ENCODE measurements at regions not wholly inside any gene's neighbourhood (a gene's known extent, or its start where the extent isn't known, plus 50 kb on each side); places are given as distances from the start of the nearest gene placed in this dataset.

GRCh38 chr2:24423095-24423494, 62.8 kb upstream of the ITSN2 start:
- BruUV-seq (replicated peaks): no TSS peak
- intact Hi-C loops (cut with micrococcal nuclease): no loop called here
- DNase-seq (ENCODE audit: low read depth, low spot score) (no peak), ATAC-seq (no peak)
- Histone ChIP-seq H3K79me2 (ENCODE audit: insufficient read depth, low read length) (no peaks in the 10 kb centered on the region), H3K4me1 (ENCODE audit: control insufficient read depth in 1 of 2, insufficient read depth in 2 of 2, low read length in 2 of 2) (no peaks in the 10 kb centered on the region), H3K36me3 (ENCODE audit: control insufficient read depth in 1 of 2, insufficient read depth in 2 of 2, low read length in 2 of 2) (no peaks in the 10 kb centered on the region), H2AFZ (ENCODE audit: low read depth, low read length, poor library complexity, severe bottlenecking) (no peak overlapping the region), H3K9ac (ENCODE audit: low read length) (no peak overlapping the region), H3K4me3 (replicated peaks in 1 of 2; ENCODE audit: low read depth in 1 of 2, low read length in 2 of 2) (no peak overlapping the region), H3K27ac (ENCODE audit: low read depth, low read length) (no peak overlapping the region), H3K9me2 (ENCODE audit: insufficient read depth) (no peaks in the 10 kb centered on the region), H3K27me3 (ENCODE audit: insufficient read depth, low read length) (no peaks in the 10 kb centered on the region), H3K9me3 (ENCODE audit: control insufficient read depth in 1 of 2, insufficient read depth in 1 of 2, low read depth in 1 of 2, low read length in 2 of 2) (no peaks in the 10 kb centered on the region), H4K20me1 (ENCODE audit: insufficient read depth) (no peaks in the 10 kb centered on the region), H3K4me2 (ENCODE audit: low read length) (no peak overlapping the region)
- POLR2A ChIA-PET: no interaction called here
- CTCF ChIA-PET: interaction anchor here (0.8 to 4.6 kb wide), 4 partner anchors 11 to 404 kb away, joined by 3 to 54 read pairs (median 5); partner anchors contain the start of genes CENPO and PTRHD1
- RAD21 ChIA-PET (ENCODE audit: low non-redundant PET in 1 of 2, low total read pairs in 2 of 2, uncharacterized antibody in 2 of 2, unreplicated experiment in 2 of 2): interaction anchor here in 1 of 2 experiments (2.0 kb wide), 1 partner anchor 405 kb away, joined by 6 read pairs; no protein-coding TSS in a partner anchor
- no peak for TF ChIP-seq EZH2 (IDR thresholded peaks at IDR 0.05)
- TF ChIP-seq CTCF (IDR thresholded peaks at IDR 0.05 in 2 of 3, conservative IDR thresholded peaks at IDR 0.05 in 1 of 3; ENCODE audit: borderline replicate concordance in 1 of 3, insufficient read depth in 1 of 3, low read depth in 2 of 3, low read length in 2 of 3): no peak
- TF ChIP-seq POLR2A (IDR thresholded peaks at IDR 0.05; ENCODE audit: borderline replicate concordance, extremely low read depth, insufficient read depth, insufficient read length): no peak
- TF ChIP-seq SRF (IDR thresholded peaks at IDR 0.05; ENCODE audit: low read depth): no peak
- TF ChIP-seq TCF7L2 (IDR thresholded peaks at IDR 0.05; ENCODE audit: borderline replicate concordance, extremely low read depth, insufficient read depth, insufficient read length): no peak
- no peak for TF ChIP-seq ZFX (IDR thresholded peaks at IDR 0.05)
- no peak for TF ChIP-seq ZBTB33 (IDR thresholded peaks at IDR 0.05; ENCODE audit: extremely low read depth, insufficient replicate concordance, low read length)
- no peak for TF ChIP-seq SP1 (IDR thresholded peaks at IDR 0.05; ENCODE audit: low read depth)
- no peak for TF ChIP-seq SIN3A (IDR thresholded peaks at IDR 0.05; ENCODE audit: low read depth)
- no peak for TF ChIP-seq EZH2phosphoT487 (IDR thresholded peaks at IDR 0.05; ENCODE audit: borderline replicate concordance)
- TF ChIP-seq REST (IDR thresholded peaks at IDR 0.05; ENCODE audit: low read depth): no peak
